ENCODE measurements at regions not wholly inside any gene's neighbourhood (a gene's known extent, or its start where the extent isn't known, plus 50 kb on each side); places are given as distances from the start of the nearest gene placed in this dataset.

DNA sequence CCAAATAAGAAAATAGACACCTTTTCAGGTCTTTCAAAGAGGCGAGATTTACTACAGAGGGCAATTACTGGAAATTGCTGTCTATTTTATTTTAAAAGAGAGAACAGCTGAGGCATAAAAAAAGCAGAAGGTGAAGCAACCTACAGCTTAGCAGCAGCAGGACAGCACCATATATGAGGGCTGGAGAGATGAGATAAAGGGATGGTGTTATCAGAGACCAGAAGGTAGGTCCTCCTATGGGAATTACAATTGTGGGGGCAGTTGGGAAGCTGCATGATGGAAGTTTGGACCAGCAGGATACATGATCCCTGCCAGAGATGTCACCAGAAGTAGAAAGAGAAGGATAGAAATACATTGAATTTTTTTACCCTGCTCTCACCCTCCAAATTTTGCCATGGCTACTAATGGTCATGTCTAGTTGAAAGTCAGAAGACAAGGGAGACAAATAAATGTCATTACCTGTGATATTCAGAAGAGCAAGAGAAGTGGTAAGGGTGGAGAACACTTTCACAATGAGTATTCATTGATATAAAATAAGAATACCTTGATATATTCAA lies 77.2 kb upstream of the CALCR start:
- no peak for DNase-seq (ENCODE audit: low read depth, low spot score)

DNA sequence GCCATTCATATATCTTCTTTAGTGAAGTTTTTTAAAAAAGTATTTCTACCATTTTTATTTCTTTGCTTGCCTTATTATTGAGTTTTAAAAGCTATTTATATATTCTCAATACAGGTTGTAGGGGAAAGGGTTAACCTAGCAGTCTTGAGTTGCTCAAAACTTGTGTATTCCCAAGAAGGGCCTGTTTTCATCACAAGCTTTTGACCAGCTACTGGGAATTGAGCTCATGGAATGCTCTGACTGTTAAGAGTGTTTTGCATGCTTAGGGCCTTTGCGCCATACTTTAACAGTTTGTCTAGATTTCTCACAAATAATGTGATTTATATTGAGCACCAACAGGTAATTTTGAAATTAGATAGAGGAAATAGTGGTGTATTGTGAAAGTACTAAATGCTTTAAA lies 72.0 kb upstream of the CALCR start:
- no peak for DNase-seq (ENCODE audit: low read depth, low spot score)

DNA sequence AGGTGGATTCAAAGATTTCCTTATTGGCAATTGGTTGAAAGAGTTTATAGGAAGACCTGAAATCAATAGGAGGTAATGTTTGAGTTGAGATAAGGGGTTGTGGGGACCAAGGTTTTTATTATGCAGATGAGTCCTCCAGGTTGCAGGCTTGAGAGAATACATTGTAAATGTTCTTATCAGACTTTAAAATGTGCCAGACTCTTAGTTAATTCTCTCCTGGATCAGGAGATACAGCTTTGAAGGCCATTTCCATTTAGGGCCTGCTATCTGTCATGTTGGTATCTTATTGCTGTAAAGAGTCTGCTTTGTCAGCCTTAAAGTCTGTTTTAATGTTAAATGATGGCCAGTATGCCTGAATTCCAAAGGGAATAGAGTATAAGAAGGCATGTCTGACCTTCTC lies 61.8 kb upstream of the CALCR start:
- DNase-seq (ENCODE audit: low read depth, low spot score) = no peak

DNA sequence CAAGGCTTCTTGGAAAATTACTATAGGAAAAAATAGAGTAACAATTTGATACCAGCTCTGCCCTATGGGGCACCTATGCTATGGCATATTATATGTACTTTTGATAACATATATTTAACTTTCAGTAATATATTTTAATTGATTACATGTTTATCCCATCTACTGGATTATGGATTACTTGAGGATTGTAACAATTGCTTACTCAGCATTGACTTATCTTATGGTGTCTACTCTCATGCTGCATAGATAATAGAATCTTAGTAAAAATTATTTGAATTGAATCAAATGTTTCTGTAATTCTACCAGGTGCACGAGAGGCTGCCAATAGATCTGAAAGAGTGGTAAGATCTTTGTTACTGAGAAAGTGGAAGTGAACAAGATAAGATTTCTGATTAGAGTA lies 57.8 kb upstream of the CALCR start:
- no peak for DNase-seq (ENCODE audit: low read depth, low spot score)

GRCh38 chr7:93629291-93629801 lies 54.8 kb upstream of the CALCR start:
- DNase-seq (ENCODE audit: low read depth, low spot score) = no peak

DNA sequence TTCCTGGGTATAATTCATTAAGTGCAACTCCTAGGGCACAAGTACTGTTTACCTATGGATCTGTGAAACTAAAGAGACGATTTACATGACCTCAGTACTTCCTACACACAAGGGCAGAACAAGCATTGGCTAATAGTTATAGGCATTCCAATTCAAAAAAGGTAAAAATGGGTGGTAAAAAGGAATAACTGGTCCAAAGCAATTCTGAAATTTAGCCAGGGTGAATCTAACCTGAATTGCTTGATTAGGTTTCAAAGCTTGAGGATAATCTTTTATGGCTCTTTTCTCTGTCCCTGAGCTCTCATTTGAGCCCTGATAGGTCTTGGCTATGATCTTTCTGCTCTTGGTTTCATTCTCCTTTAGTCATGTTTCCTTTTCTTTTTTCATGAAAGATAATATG lies 52.3 kb upstream of the CALCR start:
- DNase-seq (ENCODE audit: low read depth, low spot score) = no peak
